ENCODE measurements at regions not wholly inside any gene's neighbourhood (a gene's known extent, or its start where the extent isn't known, plus 50 kb on each side); places are given as distances from the start of the nearest gene placed in this dataset.
"Not testable (repeated sequence)": the region's sequence is repeated elsewhere in the genome, so short reads cannot be mapped to it uniquely, and the experiment has no call there.

DNA sequence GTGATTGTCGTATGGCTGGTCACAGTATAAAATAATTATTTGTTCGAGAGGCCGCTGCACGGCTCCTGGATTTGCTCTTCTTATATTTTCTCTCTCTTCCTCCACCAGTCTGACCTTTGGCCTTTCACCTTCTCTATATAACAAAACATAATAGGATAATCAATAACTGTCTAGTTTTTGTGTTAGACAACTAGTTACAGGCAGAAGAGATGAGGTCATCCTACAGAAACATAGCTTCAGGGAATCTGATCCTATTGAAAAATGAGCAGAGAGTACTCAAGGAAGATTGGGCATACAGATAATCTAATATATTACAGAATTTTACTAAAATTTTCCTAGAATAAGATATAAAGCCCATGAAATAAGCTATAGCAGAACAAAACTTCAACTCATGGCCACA lies 731.3 kb upstream of the SLC39A10 start:
- DNase-seq: no peak

DNA sequence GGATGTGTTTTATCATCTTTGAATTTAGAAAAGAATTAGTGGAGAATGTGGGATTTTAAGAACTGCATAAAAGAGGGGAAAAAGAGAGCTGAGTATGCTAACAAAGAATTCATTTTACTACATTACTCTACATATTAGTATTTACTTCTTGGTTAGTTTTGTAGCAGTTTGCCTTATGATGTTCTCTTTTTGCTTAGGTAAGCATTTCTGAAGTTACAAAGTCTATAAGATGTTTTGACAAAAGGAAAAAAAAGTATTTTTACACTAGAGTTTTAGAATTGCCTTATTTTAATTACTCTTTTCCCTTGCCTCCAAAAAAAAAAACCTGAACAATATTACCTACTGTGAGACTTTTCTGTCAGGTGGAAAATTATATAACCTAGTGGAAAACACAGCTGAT lies 739.5 kb upstream of the SLC39A10 start:
- DNase-seq: no peak

DNA sequence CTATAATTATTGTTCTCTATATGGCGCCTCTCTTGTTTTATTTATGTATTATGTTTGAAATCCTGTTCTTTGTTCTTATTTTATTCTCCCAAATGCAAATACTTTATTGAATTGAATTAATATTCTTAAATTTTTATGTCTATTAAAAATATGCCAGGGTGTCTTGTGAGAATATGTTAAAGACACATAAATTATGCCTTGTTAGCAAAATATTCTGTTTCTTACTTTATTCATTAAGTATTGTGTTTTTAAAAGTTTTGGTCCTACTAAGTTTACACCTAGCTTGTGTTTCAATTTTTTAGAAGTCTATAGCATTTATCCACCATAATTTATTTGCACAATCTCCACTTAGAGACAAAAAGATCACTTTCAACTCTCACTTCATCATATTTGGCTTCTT lies 741.5 kb upstream of the SLC39A10 start:
- DNase-seq: no peak

DNA sequence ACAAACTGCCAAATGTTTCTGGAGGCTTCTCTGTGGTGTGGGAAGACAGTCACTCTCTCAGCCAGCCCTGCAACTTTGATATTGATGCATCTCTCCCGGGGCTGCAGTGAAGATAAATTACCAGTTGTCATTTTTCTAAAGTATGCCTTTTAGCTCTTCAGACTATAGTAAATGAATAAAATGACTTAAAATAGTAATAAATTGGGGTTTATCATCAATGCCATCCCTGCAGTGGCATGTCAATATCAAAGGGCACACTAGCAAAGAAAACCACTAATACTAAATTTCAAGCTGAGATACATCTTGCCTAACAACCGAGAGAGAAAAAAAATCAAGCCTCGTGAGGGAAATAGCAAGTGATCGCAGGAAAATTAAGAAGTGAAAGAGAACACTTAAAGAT lies 749.5 kb upstream of the SLC39A10 start:
- no peak for DNase-seq

DNA sequence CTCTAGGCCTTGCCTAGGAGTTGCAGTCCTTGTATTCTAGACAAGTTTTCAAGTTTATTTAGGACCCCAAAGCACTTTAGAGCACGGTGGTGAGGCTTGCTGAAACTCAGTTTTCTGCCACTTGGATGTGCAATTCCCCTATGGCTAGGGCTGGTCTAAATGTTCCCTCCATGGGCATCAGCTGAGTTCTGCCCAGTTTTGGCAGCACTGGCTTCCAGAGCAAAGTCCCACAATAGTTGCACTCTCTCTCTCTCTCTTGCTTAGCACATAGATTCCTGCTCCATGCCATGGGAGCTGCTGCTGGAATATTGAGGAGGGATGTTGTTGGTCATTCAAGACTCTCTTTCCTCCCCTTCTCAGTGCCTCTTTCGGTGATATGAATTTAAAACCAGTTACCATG lies 760.2 kb upstream of the SLC39A10 start:
- no peak for DNase-seq

DNA sequence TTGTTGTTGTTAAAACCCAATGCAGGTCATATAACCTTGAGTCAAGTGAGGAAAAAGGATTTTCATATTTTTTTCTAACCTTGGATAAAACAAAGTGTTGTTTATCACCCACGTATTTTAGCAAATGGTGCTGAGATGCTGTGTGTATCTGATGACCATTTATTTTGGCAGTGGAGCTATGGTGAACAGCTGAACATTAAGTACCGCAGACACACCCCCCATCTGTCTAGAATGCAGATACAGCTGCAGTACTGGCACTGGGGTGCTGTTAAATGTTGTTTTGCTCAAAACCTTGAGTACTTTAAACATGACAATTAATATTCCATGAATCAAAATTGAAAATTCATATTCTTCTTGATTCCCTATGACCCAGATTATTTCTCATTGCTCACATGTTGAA lies 773.3 kb upstream of the SLC39A10 start:
- DNase-seq: no peak

DNA sequence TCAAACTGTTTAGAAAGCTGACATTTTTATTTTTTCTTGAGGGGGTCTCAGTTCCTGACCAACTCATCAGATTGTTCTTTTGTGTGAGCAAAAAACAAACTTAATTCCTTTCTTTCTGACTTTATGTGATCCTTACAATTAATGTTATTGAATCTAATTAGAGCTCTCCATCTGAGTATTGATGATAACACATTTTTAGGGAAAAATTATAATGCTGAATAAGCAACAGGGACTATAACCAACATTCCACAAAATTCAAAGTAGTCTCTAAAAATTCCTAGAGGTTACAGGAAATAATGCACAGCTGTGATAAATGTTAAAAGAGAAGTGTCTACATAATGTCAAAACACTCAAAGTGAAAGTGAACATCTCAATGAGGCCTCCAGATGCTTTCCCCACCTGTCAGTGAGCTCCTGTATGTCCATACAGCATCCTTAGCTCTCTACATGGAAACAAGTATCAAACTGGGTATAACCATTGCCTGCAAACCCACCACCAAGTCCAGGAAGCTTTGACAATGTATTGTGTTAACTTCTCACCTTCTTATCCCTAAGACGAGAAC lies 786.0 kb upstream of the SLC39A10 start:
- no peak for DNase-seq

DNA sequence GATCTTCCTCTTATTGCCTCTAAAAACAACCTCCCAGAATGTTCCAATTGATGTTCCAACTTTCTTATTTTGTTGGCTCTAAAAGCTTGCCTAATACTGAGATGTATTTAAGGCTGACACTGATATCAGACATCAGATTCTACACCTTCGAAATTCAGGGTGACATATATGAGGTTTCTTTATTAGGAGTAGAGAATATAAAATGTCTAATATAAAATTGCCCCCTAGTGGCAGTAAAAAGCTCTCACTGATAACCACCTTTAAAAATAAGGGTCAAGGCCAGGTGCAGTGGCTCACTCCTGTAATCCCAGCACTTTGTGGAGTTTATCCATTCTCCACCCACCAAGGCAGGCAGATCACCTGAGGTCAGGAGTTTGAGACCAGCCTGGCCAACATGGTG lies 789.7 kb upstream of the SLC39A10 start:
- no peak for DNase-seq

DNA sequence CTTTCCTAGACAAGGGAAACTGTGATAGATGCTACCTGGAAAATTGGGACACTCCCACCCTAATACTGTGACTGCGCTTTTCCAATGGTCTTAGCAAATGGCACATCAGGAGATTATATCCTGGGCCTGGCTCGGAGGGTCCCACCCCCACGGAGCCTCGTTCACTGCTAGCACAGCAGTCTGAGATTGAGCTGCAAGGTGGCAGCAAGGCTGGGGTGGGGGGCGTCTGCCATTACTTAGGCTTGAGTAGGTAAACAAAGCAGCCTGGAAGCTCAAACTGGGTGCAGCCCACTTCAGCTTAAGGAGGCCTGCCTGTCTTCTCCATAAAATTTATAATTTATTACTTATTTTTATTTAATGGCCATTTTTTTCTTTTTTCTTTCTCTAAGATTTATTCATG lies 802.1 kb upstream of the SLC39A10 start:
- no peak for DNase-seq

DNA sequence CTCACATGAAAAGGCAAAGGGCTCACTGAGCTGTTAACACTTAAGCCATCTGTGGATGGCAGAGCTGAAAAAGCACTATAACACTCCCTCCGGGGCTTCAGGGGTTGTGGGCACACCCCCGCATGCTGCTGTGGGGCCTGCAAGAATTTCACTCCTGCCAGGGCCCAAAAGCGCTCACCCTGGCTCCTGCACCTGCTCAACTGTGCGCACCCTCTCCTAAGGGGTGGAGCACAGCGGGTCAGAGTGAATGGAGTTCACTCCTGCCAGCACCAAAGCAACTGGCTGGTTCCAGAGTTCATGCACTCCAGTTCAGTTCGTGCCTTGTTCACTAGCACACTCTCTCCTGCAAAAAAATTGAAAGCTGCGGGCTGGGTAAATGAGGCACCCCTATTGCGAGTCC lies 814.2 kb upstream of the SLC39A10 start:
- DNase-seq: no peak

DNA sequence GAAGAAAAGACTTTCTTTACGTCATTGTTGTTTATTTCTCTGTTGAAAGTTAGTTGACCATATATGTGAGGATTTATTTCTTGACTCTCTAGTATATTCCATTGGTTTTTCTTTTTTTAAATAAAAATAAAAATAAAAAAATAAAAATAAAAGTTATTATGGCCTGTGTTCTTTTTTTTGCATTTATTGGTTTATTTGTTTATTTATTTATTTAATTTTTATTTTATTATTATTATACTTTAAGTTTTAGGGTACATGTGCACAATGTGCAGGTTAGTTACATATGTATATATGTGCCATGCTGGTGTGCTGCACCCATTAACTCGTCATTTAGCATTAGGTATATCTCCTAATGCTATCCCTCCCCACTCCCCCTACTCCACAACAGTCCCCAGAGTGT lies 822.7 kb upstream of the SLC39A10 start:
- not testable (repeated sequence) for DNase-seq

DNA sequence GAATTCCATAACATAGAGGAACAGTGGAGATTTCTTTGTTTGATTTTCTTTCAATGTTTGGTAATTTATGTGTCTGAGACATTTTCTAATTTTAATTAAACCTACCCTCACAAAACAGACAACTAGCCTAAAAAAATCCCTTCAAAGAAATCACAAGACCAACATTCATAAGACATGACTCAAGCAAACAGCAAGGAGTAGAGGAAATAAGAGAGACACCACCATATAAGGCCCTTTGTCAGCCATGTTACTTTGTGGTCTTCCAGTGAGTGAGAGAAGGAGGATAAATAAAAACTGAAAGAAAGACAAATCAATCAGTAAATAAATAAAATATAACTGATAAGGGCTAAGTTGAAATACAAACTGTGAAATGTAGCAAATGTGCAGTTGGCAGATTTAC lies 830.8 kb upstream of the SLC39A10 start:
- no peak for DNase-seq

DNA sequence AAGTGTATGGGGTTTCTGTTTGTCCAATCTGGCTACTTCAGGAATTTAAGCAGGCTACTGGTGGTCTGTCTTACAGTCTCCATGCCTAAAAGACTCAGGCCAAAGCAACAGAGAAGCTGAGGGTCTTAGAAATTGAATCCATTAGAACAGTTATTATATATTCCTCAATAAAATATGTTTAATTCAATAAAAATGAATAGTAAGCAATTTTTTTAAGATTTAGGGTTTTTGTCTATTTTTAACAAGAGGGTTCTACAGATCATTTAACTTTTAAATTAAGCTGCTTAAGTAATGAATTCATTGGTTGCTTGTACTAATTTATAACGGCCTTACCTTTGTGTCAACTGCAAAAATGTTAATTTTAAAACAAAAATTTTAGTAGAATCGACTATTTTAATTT lies 832.6 kb upstream of the SLC39A10 start:
- DNase-seq: no peak

DNA sequence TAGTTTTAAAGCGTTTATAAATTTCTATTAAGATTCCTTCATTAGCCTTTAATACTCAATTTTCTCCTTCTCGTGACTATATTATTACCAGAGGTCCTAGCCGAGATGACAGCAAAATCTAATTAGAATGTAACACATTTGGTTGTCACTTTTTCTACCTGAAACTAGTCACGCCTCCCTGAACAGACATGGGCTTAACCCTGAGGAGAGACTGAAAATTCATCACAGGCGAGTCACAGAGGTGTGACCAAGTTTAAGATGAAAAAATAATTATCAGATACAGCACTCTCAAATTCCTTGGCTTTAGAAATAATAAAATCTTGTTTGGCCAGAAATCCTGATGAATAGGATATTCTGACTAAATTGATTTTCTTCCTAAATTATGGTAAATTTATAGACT lies 834.4 kb upstream of the SLC39A10 start:
- DNase-seq: no peak

DNA sequence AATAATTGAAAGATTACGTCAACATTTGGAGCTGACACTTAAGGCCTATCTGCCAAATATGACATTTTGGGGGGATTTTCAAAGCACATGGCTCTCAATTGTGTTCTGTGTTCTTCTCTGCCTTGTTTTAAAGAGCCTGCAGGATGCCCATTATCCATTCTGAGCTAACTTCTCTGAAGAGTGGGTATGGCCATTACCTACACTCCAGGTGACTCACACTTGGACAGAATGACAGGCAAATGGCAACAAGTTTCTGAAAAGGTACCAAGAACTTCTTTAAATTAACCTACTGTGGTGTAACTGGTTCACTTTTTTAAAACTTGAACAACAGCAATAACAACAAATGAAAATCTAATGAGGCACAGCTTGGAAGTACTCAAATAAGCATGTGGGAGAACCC lies 834.9 kb upstream of the SLC39A10 start:
- DNase-seq: no peak

DNA sequence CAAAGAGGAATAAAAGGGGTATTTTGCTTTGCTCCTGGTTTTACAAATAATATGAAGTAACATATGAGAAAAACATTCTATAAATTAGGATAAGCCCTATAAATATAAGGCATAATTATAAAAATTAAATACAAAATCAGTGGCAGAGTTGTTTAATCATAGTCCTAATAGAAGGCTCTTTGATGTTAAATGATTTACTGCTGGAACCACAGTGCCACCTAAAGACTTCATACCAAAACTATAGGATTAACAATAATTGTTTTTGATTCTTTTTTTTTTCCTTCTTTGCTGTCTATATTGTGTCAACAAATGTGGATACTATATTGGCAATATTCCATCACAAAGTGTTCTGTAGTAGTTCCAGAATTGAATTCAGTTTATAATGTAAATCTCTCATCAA lies 837.7 kb upstream of the SLC39A10 start:
- DNase-seq: no peak

DNA sequence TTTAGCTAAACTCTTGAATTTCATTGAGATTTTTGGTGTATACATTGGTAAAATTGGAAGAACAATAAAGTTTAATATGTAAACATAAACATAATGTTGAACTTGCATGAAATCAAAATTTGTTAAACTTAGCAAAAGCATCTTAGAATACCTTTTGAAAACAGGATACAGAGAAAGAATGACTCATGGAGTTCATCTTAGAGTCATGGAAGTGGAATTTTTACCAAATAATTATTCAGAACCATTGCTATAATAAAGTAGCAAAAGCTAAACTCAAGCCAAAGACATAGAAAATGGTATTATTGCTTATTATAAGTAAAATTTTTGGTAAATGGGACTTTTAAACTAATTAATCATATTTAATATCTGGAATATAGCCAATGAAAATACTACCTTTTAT lies 841.6 kb upstream of the SLC39A10 start:
- no peak for DNase-seq

DNA sequence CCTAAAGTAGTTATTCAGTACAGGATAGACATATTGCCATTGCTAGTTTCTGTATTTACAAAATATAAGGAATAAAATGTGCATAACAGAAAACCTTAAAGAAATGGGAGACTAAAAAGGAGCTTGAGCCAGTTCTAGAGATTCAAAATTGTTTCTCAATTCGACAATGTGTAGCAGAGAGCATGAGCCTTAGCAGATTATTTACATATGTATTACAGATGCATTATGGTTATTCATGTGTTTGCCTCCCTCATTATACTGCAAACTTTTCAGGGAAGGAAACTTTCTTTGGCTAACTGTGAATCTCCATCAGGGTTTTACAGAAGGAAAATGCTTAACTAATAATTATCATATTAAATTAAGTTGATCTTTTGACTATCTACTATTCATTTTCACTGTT lies 854.4 kb upstream of the SLC39A10 start:
- DNase-seq: no peak

DNA sequence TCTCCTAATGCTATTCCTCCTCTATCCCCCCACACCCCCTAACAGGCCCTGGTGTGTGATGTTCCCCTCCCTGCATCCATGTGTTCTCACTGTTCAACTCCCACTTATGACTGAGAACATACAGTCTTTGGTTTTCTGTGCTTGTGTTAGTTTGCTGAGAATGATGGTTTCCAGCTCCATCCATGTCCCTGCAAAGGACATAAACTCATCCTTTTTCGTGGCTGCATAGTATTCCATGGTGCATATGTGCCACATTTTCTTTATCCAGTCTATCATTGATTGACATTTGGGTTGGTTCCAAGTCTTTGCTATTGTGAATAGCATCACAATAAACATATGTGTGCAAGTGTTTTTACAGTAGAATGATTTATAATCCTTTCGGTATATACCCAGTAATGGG lies 870.0 kb upstream of the SLC39A10 start:
- not testable (repeated sequence) for DNase-seq

DNA sequence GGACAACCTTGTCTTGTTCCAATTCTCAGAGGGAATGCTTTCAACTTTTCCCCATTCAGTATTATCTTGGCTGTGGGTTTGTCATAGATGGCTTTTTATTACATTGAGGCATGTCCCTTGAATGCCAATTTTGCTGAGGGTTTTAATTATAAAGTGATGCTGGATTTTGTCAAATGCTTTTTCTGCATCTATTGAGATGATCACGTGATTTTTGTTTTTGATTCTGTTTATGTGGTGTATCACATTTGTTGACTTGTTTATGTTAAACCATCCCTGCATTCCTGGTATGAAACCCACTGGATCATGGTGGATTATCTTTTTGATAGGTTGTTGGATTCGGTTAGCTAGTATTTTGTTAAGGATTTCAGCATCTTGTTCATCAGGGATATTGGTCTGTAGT lies 885.6 kb upstream of the SLC39A10 start:
- DNase-seq: not testable (repeated sequence)

DNA sequence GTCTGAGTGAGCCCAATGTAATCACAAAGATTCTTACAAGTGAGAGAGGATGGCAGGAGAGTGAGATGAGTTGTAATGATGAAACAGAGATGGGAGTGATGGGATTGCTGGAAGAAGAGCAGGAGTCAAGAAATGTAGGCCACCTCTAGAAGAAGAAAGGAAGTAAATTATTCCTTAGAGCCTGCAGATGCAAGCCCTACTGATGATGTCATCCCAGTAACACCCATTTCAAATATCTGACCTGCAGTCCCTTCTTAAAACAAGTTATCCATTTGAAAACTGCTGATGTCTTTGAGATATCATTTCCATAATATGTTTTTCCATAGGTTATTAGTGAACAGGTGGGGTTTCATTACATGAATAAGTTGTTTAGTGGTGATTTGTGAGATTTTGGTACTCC lies 888.0 kb upstream of the SLC39A10 start:
- DNase-seq: no peak

DNA sequence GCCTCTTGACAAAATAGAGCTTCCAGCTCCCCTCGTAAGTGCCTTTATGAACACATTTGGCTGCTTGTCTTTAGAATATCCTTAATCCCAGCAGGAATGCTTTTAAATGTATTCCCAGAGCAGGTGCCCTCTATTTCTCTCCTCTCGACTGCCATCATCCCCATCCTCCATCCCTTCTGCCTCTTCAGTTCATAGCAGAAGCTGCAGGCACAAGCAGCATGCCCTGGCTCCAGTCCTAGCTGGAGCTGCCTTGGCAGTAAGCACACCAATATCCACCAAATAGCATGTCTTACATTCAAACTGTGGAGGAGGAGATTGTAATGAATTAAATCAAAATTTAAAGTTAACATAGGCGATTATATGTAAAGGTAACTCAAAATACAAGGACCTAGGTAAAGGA lies 891.3 kb upstream of the SLC39A10 start:
- DNase-seq: no peak

DNA sequence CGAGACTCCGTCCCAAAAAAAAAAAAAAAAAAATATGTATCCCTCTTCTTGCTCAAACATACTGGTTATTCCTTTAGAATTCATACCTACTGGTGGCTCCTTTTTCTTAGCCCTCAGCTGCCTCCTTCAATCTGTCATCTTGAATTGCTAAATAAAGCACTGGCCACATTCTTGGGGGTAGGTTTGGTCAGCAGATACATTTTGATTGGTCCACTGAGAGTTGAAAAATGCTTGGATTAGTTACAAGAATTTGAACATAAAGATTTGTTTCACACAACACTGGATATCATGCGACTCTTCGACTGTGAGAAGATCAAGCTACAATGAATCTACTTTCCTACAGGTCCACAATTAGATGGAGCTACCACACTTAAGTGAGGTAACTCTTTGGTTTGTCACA lies 906.1 kb upstream of the SLC39A10 start:
- no peak for DNase-seq

DNA sequence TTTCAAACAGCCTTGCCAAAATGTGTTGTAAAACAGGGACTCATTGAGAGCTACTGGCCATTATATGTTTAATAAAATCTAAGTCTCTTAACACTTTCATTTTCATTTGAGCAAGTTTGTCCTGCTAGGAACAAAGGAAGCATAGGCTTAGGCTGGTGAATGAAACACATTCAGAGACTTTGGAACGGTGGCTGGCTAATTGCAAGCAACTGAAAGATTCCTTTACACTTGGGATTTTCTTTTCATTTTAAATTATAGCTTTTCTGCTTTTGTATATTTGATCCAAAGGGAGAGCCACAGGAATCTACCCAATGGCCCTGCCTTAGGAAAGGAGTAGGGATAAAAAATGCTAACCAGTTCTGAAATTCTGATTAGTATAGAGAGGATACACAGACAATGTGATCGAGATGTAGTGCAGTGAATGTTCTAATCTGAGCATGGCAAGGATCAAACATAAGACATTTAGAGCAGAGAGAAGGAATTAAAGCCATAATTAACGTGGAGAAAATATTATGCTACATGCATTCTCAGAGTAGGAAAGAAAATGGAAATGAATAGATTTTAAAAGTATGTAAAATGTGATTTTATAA lies 911.4 kb upstream of the SLC39A10 start:
- DNase-seq: no peak

DNA sequence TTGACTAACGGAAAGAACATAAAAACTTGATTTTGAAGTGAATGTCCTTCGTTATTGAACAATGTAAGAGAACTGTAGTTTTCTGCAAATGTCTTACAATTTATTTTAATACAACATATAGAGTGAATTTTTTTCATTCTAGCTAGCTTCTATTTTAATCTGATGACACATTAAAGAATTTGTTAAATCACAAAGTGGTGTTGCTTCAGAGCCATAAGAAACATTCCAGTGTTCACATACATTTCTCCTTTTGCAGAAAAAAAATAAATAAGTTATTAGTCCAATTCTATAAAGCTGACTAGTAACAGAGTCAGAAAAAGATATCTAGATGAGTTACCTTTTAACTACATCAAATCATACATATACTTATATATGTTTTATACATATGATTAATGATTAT lies 914.3 kb upstream of the SLC39A10 start:
- DNase-seq: no peak

All from inflammatory macrophage (primary cell).